Esophagus squamous epithelium (tissue), 5 donors: ENCODE measurements at regions not wholly inside any gene's neighbourhood (a gene's known extent, or its start where the extent isn't known, plus 50 kb on each side); places are given as distances from the start of the nearest gene placed in this dataset.

Experiments
- DNase-seq: peaks from one replicate; lab custom pipeline; 2025; lab: John Stamatoyannopoulos, UW
- H3K27ac ChIP-seq, 4 donors: fragments of 200-600 bp; sonication (generic); one replicate each; pipeline ENCODE4 v1.5.1; 2016 to 2019; ENCODE audit warnings: mild to moderate bottlenecking in 1 of 4
- H3K27me3 ChIP-seq, 4 donors: fragments of 200-600 bp; sonication (generic); 1 replicate in 3 of 4; 2 replicates in 1 of 4; pipeline versions ENCODE4 v1.5.1 to v1.6.0; 2017 to 2021; ENCODE audit warnings: antibody characterized with exemption in 1 of 4
- H3K36me3 ChIP-seq, 3 donors: fragments of 200-600 bp; sonication (generic); one replicate each; pipeline ENCODE4 v1.5.1; 2016 to 2019
- H3K4me1 ChIP-seq, 3 donors: fragments of 200-600 bp; sonication (generic); one replicate each; pipeline ENCODE4 v1.5.1; 2017 to 2019
- H3K4me3 ChIP-seq, 4 donors: fragments of 200-600 bp; sonication (generic); 1 replicate in 3 of 4; 2 replicates in 1 of 4; pipeline ENCODE4 v1.5.1; 2016 to 2019; ENCODE audit warnings: mild to moderate bottlenecking in 2 of 4, moderate library complexity in 1 of 4
- H3K9me3 ChIP-seq, 3 donors: fragments of 200-600 bp; sonication (generic); one replicate each; pipeline ENCODE4 v1.5.1; 2016 to 2019
- CTCF ChIP-seq, 6 experiments: fragments of 450-650 bp in 4 of 6; fragments of 200-600 bp in 2 of 6; sonication (generic) in 2 of 6; IDR thresholded peaks; one replicate each; pipeline ENCODE4 v1.5.1; 2016 to 2019; ENCODE audit warnings: antibody characterized with exemption in 6 of 6, mild to moderate bottlenecking in 4 of 6, moderate library complexity in 4 of 6
- POLR2A ChIP-seq, 4 donors: fragments of 450-650 bp; IDR thresholded peaks; one replicate each; pipeline ENCODE4 v1.6.1; 2017; ENCODE audit warnings: antibody characterized with exemption in 4 of 4, mild to moderate bottlenecking in 4 of 4, moderate library complexity in 3 of 4
- WGBS, 2 donors: methylation state at CpG; one replicate each; pipeline ENCODE4 v1.1.5; 2018; 5-methylcytosine and 5-hydroxymethylcytosine counted together
- intact Hi-C: fragments of 100-400 bp; cut with DNase I; formaldehyde crosslinking; loops from one replicate; pipeline ENCODE4 v1.15.0; 2022
- donor health status: DM: yes; HTN: yes; CAD: no.

- WGBS, 2 donors, result 68 to 73% methylated on average over 1 of the region's 1 CpG
- intact Hi-C loops, result no loop called here
- no peak overlapping the region for H3K27ac ChIP-seq
- TF ChIP-seq CTCF (IDR thresholded peaks at IDR 0.05) (no peak), POLR2A (IDR thresholded peaks at IDR 0.05) (no peak)
- no peak overlapping the region for H3K4me3 ChIP-seq
- H3K27me3 ChIP-seq, result no peaks in the 10 kb centered on the region
- H3K9me3 ChIP-seq, result peaks cover 0 to 24% (median 0%) of the 10 kb centered on the region in 3 donors
- DNase-seq, result no peak
- no peaks in the 10 kb centered on the region for H3K4me1 ChIP-seq
- no peaks in the 10 kb centered on the region for H3K36me3 ChIP-seq
Observed at GRCh38 chr4:160284516-160284915, 1181.6 kb downstream of the RAPGEF2 start.

DNA sequence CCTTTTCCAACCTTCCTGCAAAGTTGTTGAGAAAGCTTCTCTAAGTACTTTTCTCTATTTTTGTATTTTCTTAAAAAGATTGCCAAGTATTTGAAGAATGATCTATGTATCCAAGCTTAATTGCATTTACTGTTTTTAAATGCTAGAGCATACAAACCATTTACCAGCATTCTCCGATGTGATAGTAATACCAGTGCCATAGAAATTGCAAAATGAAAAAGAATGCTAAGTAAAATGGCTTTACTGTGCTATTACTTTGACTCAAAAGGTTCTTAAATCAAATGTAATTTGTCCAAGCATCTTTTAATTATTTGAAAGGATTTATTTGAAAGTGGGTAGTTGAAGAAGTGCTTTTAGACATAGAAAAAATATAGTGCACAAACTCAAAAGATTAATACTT is 1183.2 kb downstream of the RAPGEF2 start:
- TF ChIP-seq POLR2A (IDR thresholded peaks at IDR 0.05) (no peak), CTCF (IDR thresholded peaks at IDR 0.05) (no peak)
- Histone ChIP-seq H3K9me3 (peaks cover 0 to 14% (median 0%) of the 10 kb centered on the region in 3 donors), H3K4me1 (no peaks in the 10 kb centered on the region), H3K36me3 (no peaks in the 10 kb centered on the region), H3K4me3 (no peak overlapping the region), H3K27ac (no peak overlapping the region), H3K27me3 (no peaks in the 10 kb centered on the region)
- no peak for DNase-seq
- intact Hi-C loops, result no loop called here
- 0 to 21% methylated on average over 1 of the region's 1 CpG for WGBS, 2 donors

DNA sequence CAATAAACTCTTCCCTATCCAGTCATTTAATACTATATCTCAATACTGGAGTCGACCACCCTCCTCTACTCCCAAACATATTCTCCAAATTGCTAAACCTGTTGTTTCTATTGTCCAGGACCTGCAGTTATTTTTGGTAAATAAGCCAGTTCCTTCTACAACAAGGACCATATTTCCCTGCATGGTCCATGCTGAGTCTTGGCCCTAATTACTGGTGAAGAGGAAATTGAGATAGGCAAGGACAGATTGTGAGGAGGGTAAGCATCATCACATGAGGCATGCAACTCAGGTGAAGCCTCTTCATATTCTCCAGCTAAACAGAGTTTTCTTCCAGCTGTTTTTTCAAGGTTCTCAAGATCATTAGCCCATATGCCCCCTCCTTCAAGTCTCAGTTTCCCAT is 1193.6 kb downstream of the RAPGEF2 start:
- DNase-seq, result no peak
- Histone ChIP-seq H3K9me3 (no peaks in the 10 kb centered on the region), H3K36me3 (no peaks in the 10 kb centered on the region), H3K4me3 (no peak overlapping the region), H3K4me1 (no peaks in the 10 kb centered on the region), H3K27me3 (no peaks in the 10 kb centered on the region), H3K27ac (no peak overlapping the region)
- WGBS, 2 donors, result 35 to 39% methylated on average over 1 of the region's 1 CpG
- intact Hi-C loops, result no loop called here
- TF ChIP-seq CTCF (IDR thresholded peaks at IDR 0.05) (no peak), POLR2A (IDR thresholded peaks at IDR 0.05) (no peak)

- H3K4me1 ChIP-seq, result no peaks in the 10 kb centered on the region
- H3K27me3 ChIP-seq, result no peaks in the 10 kb centered on the region
- no peak for DNase-seq
- no peak overlapping the region for H3K4me3 ChIP-seq
- WGBS, 2 donors, result 63 to 70% methylated on average over 1 of the region's 1 CpG
- TF ChIP-seq POLR2A (IDR thresholded peaks at IDR 0.05) (no peak), CTCF (IDR thresholded peaks at IDR 0.05) (no peak)
- no peaks in the 10 kb centered on the region for H3K36me3 ChIP-seq
- no peaks in the 10 kb centered on the region for H3K9me3 ChIP-seq
- H3K27ac ChIP-seq, result no peak overlapping the region
- intact Hi-C loops, result no loop called here
Observed at GRCh38 chr4:160299177-160299576, 1196.3 kb downstream of the RAPGEF2 start.

GRCh38 chr4:160299608-160300007 is 1196.7 kb downstream of the RAPGEF2 start:
- no peaks in the 10 kb centered on the region for H3K27me3 ChIP-seq
- intact Hi-C loops, result no loop called here
- DNase-seq, result no peak
- TF ChIP-seq POLR2A (IDR thresholded peaks at IDR 0.05) (no peak), CTCF (IDR thresholded peaks at IDR 0.05) (no peak)
- no peak overlapping the region for H3K4me3 ChIP-seq
- H3K27ac ChIP-seq, result no peak overlapping the region
- H3K36me3 ChIP-seq, result no peaks in the 10 kb centered on the region
- H3K4me1 ChIP-seq, result no peaks in the 10 kb centered on the region
- 57 to 60% methylated on average over 2 of the region's 2 CpGs for WGBS, 2 donors
- H3K9me3 ChIP-seq, result no peaks in the 10 kb centered on the region
